AG09309 (cell line): ENCODE measurements at regions not wholly inside any gene's neighbourhood (a gene's known extent, or its start where the extent isn't known, plus 50 kb on each side); places are given as distances from the start of the nearest gene placed in this dataset.

Source experiments
- DNase-seq: peaks from one replicate; pipeline ENCODE4 v3.0.0-alpha.2; 2010; ENCODE audit warnings: low read depth
- H3K4me3 ChIP-seq: 2 replicates; pipeline ENCODE4 v1.5.1; 2011; ENCODE audit warnings: mild to moderate bottlenecking, low read depth, low read length, moderate library complexity; ENCODE audit not compliant: control insufficient read depth
- CTCF ChIP-seq: IDR thresholded peaks from 2 replicates; pipeline ENCODE4 v1.5.1; 2011; ENCODE audit warnings: mild to moderate bottlenecking, low read depth, low read length, inconsistent platforms; ENCODE audit not compliant: insufficient read depth, control insufficient read depth; ENCODE audit errors: missing control alignments

- TF ChIP-seq CTCF = no peak
- no peak for DNase-seq
- no peak overlapping the region for H3K4me3 ChIP-seq
Measured at GRCh38 chr5:165538065-165538464, 2032.6 kb downstream of the MAT2B start.

GRCh38 chr5:165559645-165560044, 2054.2 kb downstream of the MAT2B start:
- no peak for TF ChIP-seq CTCF
- H3K4me3 ChIP-seq = no peak overlapping the region
- no peak for DNase-seq

GRCh38 chr5:165560648-165561047, 2055.2 kb downstream of the MAT2B start:
- no peak for TF ChIP-seq CTCF
- no peak overlapping the region for H3K4me3 ChIP-seq
- DNase-seq = no peak

- no peak for TF ChIP-seq CTCF
- H3K4me3 ChIP-seq = no peak overlapping the region
- no peak for DNase-seq
Measured at GRCh38 chr5:165565911-165566310, 2060.5 kb downstream of the MAT2B start.

GRCh38 chr5:165569551-165569950, 2064.1 kb downstream of the MAT2B start:
- no peak overlapping the region for H3K4me3 ChIP-seq
- DNase-seq = no peak
- TF ChIP-seq CTCF = no peak

GRCh38 chr5:165573445-165573844, 2068.0 kb downstream of the MAT2B start:
- no peak for TF ChIP-seq CTCF
- H3K4me3 ChIP-seq = no peak overlapping the region
- no peak for DNase-seq

GRCh38 chr5:165574100-165574499, 2068.7 kb downstream of the MAT2B start:
- TF ChIP-seq CTCF = no peak
- no peak for DNase-seq
- no peak overlapping the region for H3K4me3 ChIP-seq
